Mesendoderm (in vitro differentiated cells): ENCODE measurements at regions not wholly inside any gene's neighbourhood (a gene's known extent, or its start where the extent isn't known, plus 50 kb on each side); places are given as distances from the start of the nearest gene placed in this dataset.

ENCODE experiments used
- DNase-seq: peaks from one replicate; pipeline ENCODE4 v3.0.0; 2013
- H2AK5ac ChIP-seq: 2 replicates; pipeline ENCODE4 v1.6.1; 2013; ENCODE audit warnings: low read length, inconsistent platforms
- H2BK120ac ChIP-seq: 2 replicates; pipeline ENCODE4 v1.6.1; 2013; ENCODE audit warnings: low read depth, mild to moderate bottlenecking, low read length, moderate library complexity, mixed read lengths
- H2BK15ac ChIP-seq: replicated peaks from 2 replicates; pipeline ENCODE4 v1.6.1; 2013; ENCODE audit warnings: low read depth, mild to moderate bottlenecking, moderate library complexity
- H2BK5ac ChIP-seq: 2 replicates; pipeline ENCODE4 v1.6.1; 2013; ENCODE audit warnings: low read length, inconsistent platforms
- H3K18ac ChIP-seq: 2 replicates; pipeline ENCODE4 v1.6.1; 2013; ENCODE audit warnings: mild to moderate bottlenecking, low read length, mixed read lengths
- H3K23ac ChIP-seq: one replicate; pipeline ENCODE4 v1.6.1; 2013; ENCODE audit warnings: low read length
- H3K27ac ChIP-seq: 2 replicates; pipeline ENCODE4 v1.5.1; 2013; ENCODE audit warnings: low read depth, mild to moderate bottlenecking, inconsistent platforms, low read length, moderate library complexity
- H3K27me3 ChIP-seq: 2 replicates; pipeline ENCODE4 v1.6.1; 2013; ENCODE audit warnings: low read length, control low read depth, mild to moderate bottlenecking, inconsistent platforms; ENCODE audit not compliant: insufficient read depth, poor library complexity
- H3K36me3 ChIP-seq: 2 replicates; pipeline ENCODE4 v1.6.1; 2013; ENCODE audit warnings: low read length, inconsistent platforms; ENCODE audit not compliant: control insufficient read depth, insufficient read depth
- H3K4ac ChIP-seq: one replicate; pipeline ENCODE4 v1.6.1; 2013; ENCODE audit warnings: low read depth, mild to moderate bottlenecking, low read length, moderate library complexity
- H3K4me1 ChIP-seq: 2 replicates; pipeline ENCODE4 v1.6.1; 2013; ENCODE audit warnings: low read depth, low read length, inconsistent platforms; ENCODE audit not compliant: control insufficient read depth
- H3K4me2 ChIP-seq: 2 replicates; pipeline ENCODE4 v1.6.1; 2013; ENCODE audit warnings: low read length
- H3K4me3 ChIP-seq: 2 replicates; pipeline ENCODE4 v1.5.1; 2013; ENCODE audit warnings: mild to moderate bottlenecking, low read length
- H3K56ac ChIP-seq: one replicate; pipeline ENCODE4 v1.6.1; 2013; ENCODE audit warnings: low read length
- H3K79me1 ChIP-seq: 2 replicates; pipeline ENCODE4 v1.6.1; 2013; ENCODE audit warnings: low read length, inconsistent platforms
- H3K79me2 ChIP-seq: 2 replicates; pipeline ENCODE4 v1.6.1; 2013; ENCODE audit warnings: mild to moderate bottlenecking, low read length; ENCODE audit not compliant: control insufficient read depth, insufficient read depth
- H3K9ac ChIP-seq: 2 replicates; pipeline ENCODE4 v1.6.1; 2013; ENCODE audit warnings: low read length, inconsistent platforms
- H4K5ac ChIP-seq: one replicate; pipeline ENCODE4 v1.6.1; 2013; ENCODE audit warnings: low read length
- H4K8ac ChIP-seq: one replicate; pipeline ENCODE4 v1.6.1; 2013; ENCODE audit warnings: low read depth, mild to moderate bottlenecking, control low read depth, low read length, moderate library complexity
- WGBS: extraction: QIAGEN DNeasy Blood & Tissue Kit; methylation state at CpG from one replicate; pipeline ENCODE4 v1.1.7; 2013; ENCODE audit warnings: low lambda C conversion rate, missing lambda C conversion rate; ENCODE audit not compliant: insufficient coverage; ENCODE audit errors: extremely low coverage; 5-methylcytosine and 5-hydroxymethylcytosine counted together

DNA sequence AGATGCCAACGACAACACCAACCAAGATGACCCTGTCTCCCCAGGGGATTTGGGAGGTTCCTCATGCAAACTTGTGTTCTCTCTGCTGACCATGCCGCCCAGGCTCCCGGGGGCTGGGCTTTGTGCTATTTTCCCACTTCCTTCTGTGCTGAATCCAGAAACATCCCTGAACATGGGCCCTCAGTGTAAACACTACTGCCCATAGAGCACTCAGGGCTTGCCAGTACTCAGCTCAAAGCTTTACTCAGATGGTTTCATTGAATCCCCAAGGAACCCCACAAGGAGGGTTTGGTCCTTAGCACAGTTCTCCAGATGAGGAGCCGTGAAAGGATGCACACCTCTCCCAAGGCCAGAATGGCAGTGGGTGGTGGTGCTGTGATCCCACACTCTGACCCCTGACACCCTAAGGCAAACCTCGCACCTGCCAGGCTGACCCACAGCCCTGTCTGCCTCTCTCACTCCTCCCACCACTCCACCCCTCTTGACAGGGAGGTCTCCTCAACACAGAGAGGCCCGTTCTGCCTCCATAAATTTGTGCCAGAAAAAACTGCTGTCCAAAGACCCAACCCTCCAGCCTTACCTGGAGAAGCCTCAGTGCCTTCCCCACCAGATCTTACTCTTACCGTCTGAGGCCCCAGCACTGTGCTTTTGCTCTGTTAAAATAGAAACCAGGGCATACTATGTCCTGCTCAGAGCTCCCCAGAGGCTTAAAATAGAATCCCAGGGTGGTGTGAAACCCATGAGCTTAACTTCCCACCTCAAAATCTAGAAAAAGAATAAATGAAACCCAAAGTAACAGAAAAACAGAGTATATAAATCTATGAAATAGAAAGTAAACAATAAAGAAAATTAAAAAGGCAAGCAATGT lies 283.0 kb upstream of the CDH4 start:
- Histone ChIP-seq H3K4ac (no peak overlapping the region), H2AK5ac (no peak overlapping the region), H3K56ac (no peak overlapping the region), H4K5ac (no peak overlapping the region), H2BK15ac (no peak overlapping the region), H3K18ac (no peak overlapping the region), H3K27me3 (no peaks in the 10 kb centered on the region), H3K27ac (no peak overlapping the region), H4K8ac (no peak overlapping the region), H3K4me2 (no peak overlapping the region), H3K79me1 (no peaks in the 10 kb centered on the region), H3K9ac (no peak overlapping the region), H3K4me3 (no peak overlapping the region), H3K4me1 (no peaks in the 10 kb centered on the region), H3K79me2 (no peaks in the 10 kb centered on the region), H2BK120ac (no peak overlapping the region), H3K23ac (no peak overlapping the region), H2BK5ac (no peak overlapping the region), H3K36me3 (no peaks in the 10 kb centered on the region)
- DNase-seq = no peak
- no CpG with 5 or more reads among the region's 7 CpGs for WGBS

- Histone ChIP-seq H2AK5ac (no peak overlapping the region), H3K36me3 (no peaks in the 10 kb centered on the region), H3K79me1 (no peaks in the 10 kb centered on the region), H2BK5ac (no peak overlapping the region), H2BK120ac (no peak overlapping the region), H3K4me2 (no peak overlapping the region), H3K56ac (no peak overlapping the region), H3K9ac (no peak overlapping the region), H3K27me3 (no peaks in the 10 kb centered on the region), H3K27ac (no peak overlapping the region), H3K18ac (no peak overlapping the region), H3K79me2 (no peaks in the 10 kb centered on the region), H3K4ac (no peak overlapping the region), H2BK15ac (no peak overlapping the region), H4K8ac (no peak overlapping the region), H4K5ac (no peak overlapping the region), H3K4me1 (no peaks in the 10 kb centered on the region), H3K4me3 (no peak overlapping the region), H3K23ac (no peak overlapping the region)
- no peak for DNase-seq
- no CpG with 5 or more reads among the region's 8 CpGs for WGBS
Observed at GRCh38 chr20:60970601-60971000, 281.5 kb upstream of the CDH4 start.

DNA sequence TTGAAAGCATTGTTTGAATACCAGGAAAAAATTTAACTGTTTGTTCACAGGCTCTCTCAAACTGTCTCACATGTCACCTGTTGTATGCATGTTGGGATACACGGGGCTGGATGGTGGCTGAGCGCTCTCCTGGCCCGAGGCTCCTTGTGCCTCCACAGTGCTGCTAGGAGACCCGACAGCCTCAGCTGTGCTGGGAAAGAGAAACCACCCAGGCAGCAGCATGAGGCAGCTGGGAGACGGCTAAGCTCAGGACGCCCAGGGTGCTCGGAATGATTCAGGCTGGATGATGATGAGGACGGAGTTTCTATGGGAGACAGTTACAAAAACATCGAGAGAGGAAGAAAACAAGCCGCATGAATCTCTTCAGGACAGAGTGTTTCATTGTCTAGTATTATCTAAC lies 278.0 kb upstream of the CDH4 start:
- Histone ChIP-seq H3K36me3 (no peaks in the 10 kb centered on the region), H4K5ac (no peak overlapping the region), H2BK120ac (no peak overlapping the region), H3K27me3 (no peaks in the 10 kb centered on the region), H3K4me2 (no peak overlapping the region), H3K79me1 (no peaks in the 10 kb centered on the region), H3K9ac (no peak overlapping the region), H3K4ac (no peak overlapping the region), H2BK5ac (no peak overlapping the region), H3K18ac (no peak overlapping the region), H3K79me2 (no peaks in the 10 kb centered on the region), H3K4me1 (no peaks in the 10 kb centered on the region), H3K23ac (no peak overlapping the region), H4K8ac (no peak overlapping the region), H3K56ac (no peak overlapping the region), H3K4me3 (no peak overlapping the region), H2AK5ac (no peak overlapping the region), H2BK15ac (no peak overlapping the region), H3K27ac (no peak overlapping the region)
- DNase-seq = no peak
- no CpG with 5 or more reads among the region's 10 CpGs for WGBS

DNA sequence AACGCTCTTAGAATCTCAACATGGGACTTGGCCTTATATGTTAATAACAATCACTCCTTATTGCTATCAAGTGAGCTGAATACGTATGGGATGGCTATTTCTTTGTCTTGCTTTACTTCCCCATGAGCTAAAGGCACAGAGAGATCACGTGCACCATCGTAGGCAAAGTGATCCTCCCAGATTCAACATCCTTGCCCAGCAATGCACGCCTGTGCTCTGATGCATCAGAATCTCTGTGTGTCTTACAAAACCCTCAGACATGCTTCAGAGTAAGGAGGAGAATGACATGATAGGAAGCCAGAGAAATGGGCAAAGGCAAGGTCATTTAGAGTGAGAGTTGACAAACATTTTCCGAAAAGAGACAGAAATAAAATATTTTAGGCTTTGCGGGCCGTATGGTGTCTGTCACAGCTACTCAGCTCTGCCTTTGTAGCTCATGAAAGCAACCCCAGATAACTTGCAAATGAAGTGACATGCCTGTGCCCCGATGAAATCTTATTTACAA lies 277.6 kb upstream of the CDH4 start:
- no peak overlapping the region for H3K18ac ChIP-seq
- H3K4ac ChIP-seq = no peak overlapping the region
- H3K79me1 ChIP-seq = no peaks in the 10 kb centered on the region
- H3K4me2 ChIP-seq = no peak overlapping the region
- H2AK5ac ChIP-seq = no peak overlapping the region
- H2BK120ac ChIP-seq = no peak overlapping the region
- no peaks in the 10 kb centered on the region for H3K79me2 ChIP-seq
- DNase-seq = no peak
- H4K8ac ChIP-seq = no peak overlapping the region
- H2BK15ac ChIP-seq = no peak overlapping the region
- no peak overlapping the region for H3K4me3 ChIP-seq
- no peak overlapping the region for H4K5ac ChIP-seq
- no peaks in the 10 kb centered on the region for H3K27me3 ChIP-seq
- H3K4me1 ChIP-seq = no peaks in the 10 kb centered on the region
- no peak overlapping the region for H3K27ac ChIP-seq
- H3K36me3 ChIP-seq = no peaks in the 10 kb centered on the region
- H3K9ac ChIP-seq = no peak overlapping the region
- H3K23ac ChIP-seq = no peak overlapping the region
- no peak overlapping the region for H3K56ac ChIP-seq
- WGBS = no CpG with 5 or more reads among the region's 9 CpGs
- no peak overlapping the region for H2BK5ac ChIP-seq

- H3K27me3 ChIP-seq = no peaks in the 10 kb centered on the region
- no peak overlapping the region for H2BK5ac ChIP-seq
- H2BK120ac ChIP-seq = no peak overlapping the region
- H3K9ac ChIP-seq = no peak overlapping the region
- no peaks in the 10 kb centered on the region for H3K36me3 ChIP-seq
- no peak overlapping the region for H3K4me2 ChIP-seq
- no CpG with 5 or more reads among the region's 15 CpGs for WGBS
- H3K23ac ChIP-seq = no peak overlapping the region
- no peak overlapping the region for H3K4ac ChIP-seq
- H4K5ac ChIP-seq = no peak overlapping the region
- no peak overlapping the region for H2BK15ac ChIP-seq
- H3K27ac ChIP-seq = no peak overlapping the region
- H3K4me3 ChIP-seq = no peak overlapping the region
- H3K56ac ChIP-seq = no peak overlapping the region
- no peak overlapping the region for H4K8ac ChIP-seq
- no peak overlapping the region for H3K18ac ChIP-seq
- no peaks in the 10 kb centered on the region for H3K4me1 ChIP-seq
- no peaks in the 10 kb centered on the region for H3K79me2 ChIP-seq
- no peaks in the 10 kb centered on the region for H3K79me1 ChIP-seq
- no peak for DNase-seq
- H2AK5ac ChIP-seq = no peak overlapping the region
Observed at GRCh38 chr20:60976139-60976538, 275.9 kb upstream of the CDH4 start.

GRCh38 chr20:60976913-60977312 lies 275.1 kb upstream of the CDH4 start:
- WGBS = no CpG with 5 or more reads among the region's 4 CpGs

More at GRCh38 chr20:60976913-60977312, 275.1 kb upstream of the CDH4 start:
- Histone ChIP-seq H2AK5ac (no peak overlapping the region), H2BK15ac (no peak overlapping the region), H3K4me2 (no peak overlapping the region), H4K8ac (no peak overlapping the region), H3K4me3 (no peak overlapping the region), H3K27me3 (no peaks in the 10 kb centered on the region), H3K18ac (no peak overlapping the region), H3K27ac (no peak overlapping the region), H3K23ac (no peak overlapping the region), H3K79me2 (no peaks in the 10 kb centered on the region), H3K9ac (no peak overlapping the region), H3K4me1 (no peaks in the 10 kb centered on the region), H3K79me1 (no peaks in the 10 kb centered on the region), H4K5ac (no peak overlapping the region), H2BK120ac (no peak overlapping the region), H3K56ac (no peak overlapping the region), H3K4ac (no peak overlapping the region), H2BK5ac (no peak overlapping the region), H3K36me3 (no peaks in the 10 kb centered on the region)
- peak; percentile 24 for DNase-seq
